Activated CD8-positive, alpha-beta T cell treated with anti-CD3 and anti-CD28 coated beads for 36 hours (primary cell): ENCODE measurements at regions not wholly inside any gene's neighbourhood (a gene's known extent, or its start where the extent isn't known, plus 50 kb on each side); places are given as distances from the start of the nearest gene placed in this dataset.

Experiments
- ATAC-seq: fragments of 200-7000 bp; cut with Tn5 transposase; one replicate; pipeline ENCODE4 v1.10.0; 2021; ENCODE audit warnings: mild to moderate bottlenecking, moderate library complexity
- CTCF ChIA-PET: fragments of 350-600 bp; sonication (Branson Sonifier 250); formaldehyde crosslinking; loops from one replicate; lab custom pipeline; 2021; ENCODE audit warnings: antibody characterized with exemption; lab: Charles Lee
- POLR2A ChIA-PET: fragments of 350-600 bp; sonication (Branson Sonifier 250); formaldehyde crosslinking; loops from one replicate; lab custom pipeline; 2021; ENCODE audit warnings: antibody characterized with exemption; lab: Charles Lee
- DNase-seq: peaks from one replicate; pipeline ENCODE4 v3.0.0-alpha.2; 2020
- H3K27ac Mint-ChIP-seq: one replicate; pipeline ENCODE4 v1.8.0; 2021; ENCODE audit warnings: mild to moderate bottlenecking, mixed read lengths
- H3K27me3 Mint-ChIP-seq: one replicate; pipeline ENCODE4 v1.8.0; 2021; ENCODE audit warnings: mixed read lengths
- H3K36me3 Mint-ChIP-seq: one replicate; pipeline ENCODE4 v1.8.0; 2021; ENCODE audit warnings: low read depth, mixed read lengths
- H3K4me1 Mint-ChIP-seq: one replicate; pipeline ENCODE4 v1.8.0; 2021; ENCODE audit warnings: low read depth, mixed read lengths
- H3K4me3 Mint-ChIP-seq: one replicate; pipeline ENCODE4 v1.8.0; 2021; ENCODE audit warnings: mild to moderate bottlenecking, moderate library complexity, mixed read lengths
- H3K9me3 Mint-ChIP-seq: one replicate; pipeline ENCODE4 v1.8.0; 2021; ENCODE audit warnings: mixed read lengths
- intact Hi-C: fragments of 100-400 bp; cut with micrococcal nuclease; formaldehyde crosslinking; loops from one replicate; pipeline ENCODE4 v1.10.0; 2022
- TF ChIP-seq, protein P1 (sequence below): fragments of 200-600 bp; IDR thresholded peaks from one replicate; pipeline ENCODE4 v1.8.0; 2022; ENCODE audit warnings: antibody characterized with exemption, mild to moderate bottlenecking

DNA sequence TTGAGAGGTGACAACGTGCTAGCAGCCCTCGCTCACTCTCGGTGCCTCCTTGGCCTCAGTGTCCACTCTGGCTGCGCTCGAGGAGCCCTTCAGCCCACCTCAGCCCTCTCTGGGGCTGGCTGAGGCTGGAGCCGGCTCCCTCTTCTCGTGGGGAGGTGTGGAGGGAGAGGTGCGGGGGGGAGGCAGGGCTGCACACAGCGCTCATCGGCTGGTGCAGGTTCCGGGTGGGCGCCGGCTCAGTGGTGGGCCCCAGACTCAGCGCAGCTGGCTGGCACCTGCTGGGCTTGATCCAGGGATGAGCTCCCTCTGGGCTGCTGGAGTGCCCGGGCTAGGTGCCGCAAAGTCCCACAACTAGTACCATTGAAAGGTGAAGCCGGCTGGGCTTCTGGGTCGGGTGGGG is 957.8 kb upstream of the GJE1 start:
- peaks cover 2% of the 10 kb centered on the region for H3K9me3 Mint-ChIP-seq
- intact Hi-C loops, result no loop called here
- H3K27ac Mint-ChIP-seq, result no peak overlapping the region
- TF ChIP-seq, protein P1, sequence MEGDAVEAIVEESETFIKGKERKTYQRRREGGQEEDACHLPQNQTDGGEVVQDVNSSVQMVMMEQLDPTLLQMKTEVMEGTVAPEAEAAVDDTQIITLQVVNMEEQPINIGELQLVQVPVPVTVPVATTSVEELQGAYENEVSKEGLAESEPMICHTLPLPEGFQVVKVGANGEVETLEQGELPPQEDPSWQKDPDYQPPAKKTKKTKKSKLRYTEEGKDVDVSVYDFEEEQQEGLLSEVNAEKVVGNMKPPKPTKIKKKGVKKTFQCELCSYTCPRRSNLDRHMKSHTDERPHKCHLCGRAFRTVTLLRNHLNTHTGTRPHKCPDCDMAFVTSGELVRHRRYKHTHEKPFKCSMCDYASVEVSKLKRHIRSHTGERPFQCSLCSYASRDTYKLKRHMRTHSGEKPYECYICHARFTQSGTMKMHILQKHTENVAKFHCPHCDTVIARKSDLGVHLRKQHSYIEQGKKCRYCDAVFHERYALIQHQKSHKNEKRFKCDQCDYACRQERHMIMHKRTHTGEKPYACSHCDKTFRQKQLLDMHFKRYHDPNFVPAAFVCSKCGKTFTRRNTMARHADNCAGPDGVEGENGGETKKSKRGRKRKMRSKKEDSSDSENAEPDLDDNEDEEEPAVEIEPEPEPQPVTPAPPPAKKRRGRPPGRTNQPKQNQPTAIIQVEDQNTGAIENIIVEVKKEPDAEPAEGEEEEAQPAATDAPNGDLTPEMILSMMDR, result no peak
- ATAC-seq, result no peak
- no peaks in the 10 kb centered on the region for H3K36me3 Mint-ChIP-seq
- no peak overlapping the region for H3K4me3 Mint-ChIP-seq
- POLR2A ChIA-PET, result no interaction called here
- CTCF ChIA-PET, result no interaction called here
- no peak for DNase-seq
- no peaks in the 10 kb centered on the region for H3K27me3 Mint-ChIP-seq
- H3K4me1 Mint-ChIP-seq, result no peaks in the 10 kb centered on the region

DNA sequence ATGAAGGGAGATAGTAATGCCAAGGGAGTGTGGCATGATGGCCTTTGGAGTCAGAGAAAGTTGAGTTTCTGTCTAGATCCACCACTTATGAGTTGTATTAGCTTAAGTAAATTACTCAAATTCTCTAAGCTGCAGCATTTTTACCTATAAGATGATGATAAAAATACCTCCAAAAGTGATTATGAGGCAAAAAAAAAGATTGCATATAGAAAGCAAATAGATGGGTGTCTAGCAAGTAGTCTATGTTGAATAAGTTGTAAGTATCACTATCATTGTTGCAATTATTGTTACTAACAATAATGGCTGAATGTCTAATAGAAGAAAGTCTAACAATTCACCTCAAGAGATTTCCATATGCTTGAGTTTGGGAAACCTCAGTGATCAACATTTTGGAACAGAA is 959.2 kb upstream of the GJE1 start:
- Mint-ChIP-seq H3K36me3 (no peaks in the 10 kb centered on the region), H3K9me3 (peaks cover 2% of the 10 kb centered on the region), H3K4me3 (no peak overlapping the region), H3K27ac (no peak overlapping the region), H3K27me3 (no peaks in the 10 kb centered on the region), H3K4me1 (no peaks in the 10 kb centered on the region)
- intact Hi-C loops, result no loop called here
- ChIA-PET CTCF (no interaction called here), POLR2A (no interaction called here)
- no peak for DNase-seq
- TF ChIP-seq, protein P1, result no peak
- no peak for ATAC-seq

DNA sequence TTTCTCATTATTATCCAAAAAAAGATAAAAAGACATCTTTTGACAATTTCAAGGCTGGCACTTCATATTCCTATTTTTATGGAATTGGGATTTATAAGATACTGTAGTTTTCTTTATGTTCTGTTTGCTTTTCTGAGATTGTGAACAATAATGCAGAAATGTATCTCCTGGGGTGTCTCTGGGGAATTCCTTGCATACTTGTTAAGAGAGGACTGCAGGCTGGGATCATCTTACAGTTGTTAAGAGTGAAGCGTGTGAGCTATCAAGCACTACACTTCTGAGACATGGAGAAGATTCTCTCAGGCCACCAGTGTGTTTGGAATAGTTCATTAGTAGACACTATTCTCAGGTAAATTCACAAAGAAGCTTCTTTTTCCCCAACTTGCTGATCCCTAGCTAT is 963.3 kb upstream of the GJE1 start:
- ChIA-PET POLR2A (no interaction called here), CTCF (no interaction called here)
- ATAC-seq, result no peak
- Mint-ChIP-seq H3K27ac (no peak overlapping the region), H3K36me3 (no peaks in the 10 kb centered on the region), H3K27me3 (no peaks in the 10 kb centered on the region), H3K9me3 (no peaks in the 10 kb centered on the region), H3K4me1 (no peaks in the 10 kb centered on the region), H3K4me3 (no peak overlapping the region)
- DNase-seq, result no peak
- intact Hi-C loops, result no loop called here
- TF ChIP-seq, protein P1, result no peak

DNA sequence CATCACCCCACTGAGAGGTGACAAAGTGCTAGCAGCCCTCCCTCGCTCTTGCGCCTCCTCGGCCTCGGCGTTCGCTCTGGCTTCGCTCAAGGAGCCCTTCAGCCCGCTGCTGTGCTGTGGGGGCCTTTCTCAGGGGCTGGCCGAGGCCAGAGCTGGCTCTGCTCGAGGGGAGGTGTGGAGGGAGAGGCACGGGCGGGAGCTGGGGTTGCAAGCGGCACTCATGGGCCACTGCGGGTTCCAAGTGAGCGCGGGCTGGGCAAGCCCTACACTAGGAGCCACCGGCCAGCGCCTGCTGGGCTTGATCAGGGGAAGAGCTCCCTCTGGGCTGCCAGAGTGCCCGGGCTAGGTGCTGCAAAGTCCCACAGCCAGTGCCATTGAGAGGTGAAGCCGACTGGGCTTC is 964.8 kb upstream of the GJE1 start:
- ATAC-seq (no peak), DNase-seq (no peak)
- POLR2A ChIA-PET, result no interaction called here
- CTCF ChIA-PET, result interaction anchor here (1.2 kb wide), 1 partner anchor 396 kb away, joined by 3 read pairs; no protein-coding TSS in a partner anchor
- no peak overlapping the region for H3K27ac Mint-ChIP-seq
- no peaks in the 10 kb centered on the region for H3K27me3 Mint-ChIP-seq
- no peaks in the 10 kb centered on the region for H3K4me1 Mint-ChIP-seq
- intact Hi-C loops, result no loop called here
- H3K36me3 Mint-ChIP-seq, result no peaks in the 10 kb centered on the region
- no peak overlapping the region for H3K4me3 Mint-ChIP-seq
- TF ChIP-seq, protein P1, result no peak
- no peaks in the 10 kb centered on the region for H3K9me3 Mint-ChIP-seq

DNA sequence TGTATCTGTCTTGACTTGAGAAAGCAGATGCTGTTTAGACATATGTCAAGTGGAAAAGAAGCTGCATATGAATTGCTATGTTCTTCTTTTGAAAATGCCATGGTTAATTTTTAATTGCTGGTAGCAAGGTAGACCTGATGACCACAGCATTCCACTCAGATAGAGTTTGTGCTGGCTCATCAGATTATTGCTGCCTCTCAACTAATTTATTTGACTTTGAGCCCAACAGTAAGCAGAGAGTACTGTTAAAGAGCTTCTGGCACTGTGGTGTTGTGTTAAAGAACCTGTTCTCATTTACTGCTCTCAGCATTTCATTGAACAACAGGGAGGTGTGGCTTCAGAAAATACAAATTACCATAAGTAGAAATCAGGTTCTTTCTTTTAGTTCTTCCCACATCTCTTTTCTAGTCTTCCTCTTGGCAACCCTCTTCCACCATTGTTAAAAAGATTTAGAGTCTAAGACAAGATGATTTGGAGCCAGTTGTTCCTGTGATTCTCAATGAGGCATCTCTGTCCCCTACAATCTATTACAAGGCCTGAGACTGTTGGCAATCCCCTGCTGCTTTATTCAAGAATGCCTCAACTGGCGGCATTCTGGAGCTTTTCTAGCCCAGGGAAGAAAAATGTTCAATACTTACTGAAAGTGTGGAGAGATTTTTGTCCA is 967.6 kb upstream of the GJE1 start:
- ATAC-seq, result no peak
- H3K4me3 Mint-ChIP-seq, result no peak overlapping the region
- H3K9me3 Mint-ChIP-seq, result no peaks in the 10 kb centered on the region
- H3K27ac Mint-ChIP-seq, result no peak overlapping the region
- TF ChIP-seq, protein P1, result no peak
- no peaks in the 10 kb centered on the region for H3K4me1 Mint-ChIP-seq
- intact Hi-C loops, result no loop called here
- DNase-seq, result no peak
- CTCF ChIA-PET, result no interaction called here
- H3K27me3 Mint-ChIP-seq, result peaks cover 2% of the 10 kb centered on the region
- POLR2A ChIA-PET, result no interaction called here
- H3K36me3 Mint-ChIP-seq, result no peaks in the 10 kb centered on the region
